ENCODE measurements at regions not wholly inside any gene's neighbourhood (a gene's known extent, or its start where the extent isn't known, plus 50 kb on each side); places are given as distances from the start of the nearest gene placed in this dataset.

- TF ChIP-seq POLR2AphosphoS5 (IDR thresholded peaks at IDR 0.05) = no peak
- TF ChIP-seq POLR2A (IDR thresholded peaks at IDR 0.05) = no peak
Observed at GRCh38 chr15:95263751-95264150, 1032.4 kb downstream of the MCTP2 start.
